ENCODE measurements at regions not wholly inside any gene's neighbourhood (a gene's known extent, or its start where the extent isn't known, plus 50 kb on each side); places are given as distances from the start of the nearest gene placed in this dataset.

DNA sequence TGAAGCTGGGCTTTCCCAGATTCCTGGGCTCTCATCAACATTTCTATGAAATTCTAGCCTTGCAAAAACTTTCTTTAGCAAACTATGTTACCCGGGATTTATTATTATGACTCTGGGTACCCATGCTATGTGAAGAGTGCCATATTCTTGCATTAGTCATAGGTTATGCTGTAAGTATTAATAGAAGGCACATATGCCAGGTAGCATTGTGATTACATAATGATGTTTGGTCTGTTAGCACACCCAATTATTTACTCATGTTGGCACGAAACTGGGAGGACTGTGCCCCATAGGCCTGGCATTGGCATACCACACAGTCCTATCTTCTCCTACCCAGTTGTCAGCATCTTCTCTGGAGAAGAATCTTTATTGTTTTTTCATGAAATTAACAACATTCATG lies 171.0 kb downstream of the SLC4A3 start:
- peaks cover 3% of the 10 kb centered on the region for H3K9me3 Mint-ChIP-seq (ENCODE audit: low read depth)
- peaks cover 2% of the 10 kb centered on the region for H3K27me3 Mint-ChIP-seq
- H3K4me1 Mint-ChIP-seq (ENCODE audit: low read depth): no peaks in the 10 kb centered on the region
- H3K4me3 Mint-ChIP-seq (ENCODE audit: low read depth): no peak overlapping the region
- no peak overlapping the region for H3K27ac Mint-ChIP-seq
- H3K36me3 Mint-ChIP-seq (ENCODE audit: insufficient read depth): no peaks in the 10 kb centered on the region
- TF ChIP-seq, protein P1, sequence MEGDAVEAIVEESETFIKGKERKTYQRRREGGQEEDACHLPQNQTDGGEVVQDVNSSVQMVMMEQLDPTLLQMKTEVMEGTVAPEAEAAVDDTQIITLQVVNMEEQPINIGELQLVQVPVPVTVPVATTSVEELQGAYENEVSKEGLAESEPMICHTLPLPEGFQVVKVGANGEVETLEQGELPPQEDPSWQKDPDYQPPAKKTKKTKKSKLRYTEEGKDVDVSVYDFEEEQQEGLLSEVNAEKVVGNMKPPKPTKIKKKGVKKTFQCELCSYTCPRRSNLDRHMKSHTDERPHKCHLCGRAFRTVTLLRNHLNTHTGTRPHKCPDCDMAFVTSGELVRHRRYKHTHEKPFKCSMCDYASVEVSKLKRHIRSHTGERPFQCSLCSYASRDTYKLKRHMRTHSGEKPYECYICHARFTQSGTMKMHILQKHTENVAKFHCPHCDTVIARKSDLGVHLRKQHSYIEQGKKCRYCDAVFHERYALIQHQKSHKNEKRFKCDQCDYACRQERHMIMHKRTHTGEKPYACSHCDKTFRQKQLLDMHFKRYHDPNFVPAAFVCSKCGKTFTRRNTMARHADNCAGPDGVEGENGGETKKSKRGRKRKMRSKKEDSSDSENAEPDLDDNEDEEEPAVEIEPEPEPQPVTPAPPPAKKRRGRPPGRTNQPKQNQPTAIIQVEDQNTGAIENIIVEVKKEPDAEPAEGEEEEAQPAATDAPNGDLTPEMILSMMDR (IDR thresholded peaks at IDR 0.05; ENCODE audit: unreplicated experiment): no peak
- no peak for DNase-seq (ENCODE audit: low spot score, unreplicated experiment)

DNA sequence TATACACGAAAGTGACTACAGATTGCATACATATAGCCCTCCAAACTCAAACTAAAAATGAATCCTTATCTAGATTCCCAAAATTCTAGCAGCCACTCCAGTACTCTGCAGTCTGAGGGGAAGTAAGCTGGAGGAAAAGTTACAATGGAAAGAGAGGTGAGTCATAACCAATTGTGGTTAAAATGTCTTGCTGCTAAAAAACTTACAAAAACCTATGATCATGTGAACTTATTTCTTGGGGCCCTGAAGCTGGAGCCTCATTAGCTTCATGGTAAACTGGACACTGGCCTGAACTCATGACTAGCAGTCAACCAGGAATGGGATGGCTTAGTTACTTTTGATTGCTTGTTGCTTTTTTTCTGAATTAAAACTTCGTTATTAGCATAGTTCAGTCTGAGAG lies 175.9 kb downstream of the SLC4A3 start:
- no peaks in the 10 kb centered on the region for H3K36me3 Mint-ChIP-seq (ENCODE audit: insufficient read depth)
- no peaks in the 10 kb centered on the region for H3K27me3 Mint-ChIP-seq
- no peak for DNase-seq (ENCODE audit: low spot score, unreplicated experiment)
- peaks cover 23% of the 10 kb centered on the region for H3K9me3 Mint-ChIP-seq (ENCODE audit: low read depth)
- H3K4me3 Mint-ChIP-seq (ENCODE audit: low read depth): no peak overlapping the region
- H3K4me1 Mint-ChIP-seq (ENCODE audit: low read depth): no peaks in the 10 kb centered on the region
- H3K27ac Mint-ChIP-seq: no peak overlapping the region
- TF ChIP-seq, protein P1 (IDR thresholded peaks at IDR 0.05; ENCODE audit: unreplicated experiment): no peak

DNA sequence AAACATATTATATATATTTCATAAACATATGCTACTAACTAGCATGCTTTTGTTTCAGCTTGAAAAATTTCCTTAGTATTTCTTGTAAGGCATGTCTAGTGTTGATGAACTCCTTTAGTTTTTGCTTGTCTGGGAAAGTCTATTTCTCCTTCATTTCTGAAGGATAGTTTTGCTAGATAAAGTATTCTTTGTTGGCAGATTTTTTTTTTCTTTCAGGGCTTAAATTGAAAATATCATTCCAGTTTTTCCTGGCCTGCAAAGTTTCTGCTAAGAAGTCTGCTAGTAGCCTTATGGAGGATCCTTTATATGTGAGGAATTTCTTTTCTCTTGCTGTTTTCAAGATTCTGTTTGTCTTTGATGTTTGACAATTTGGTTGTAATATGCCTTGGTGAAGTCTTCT lies 183.5 kb downstream of the SLC4A3 start:
- Mint-ChIP-seq H3K4me3 (ENCODE audit: low read depth) (no peak overlapping the region), H3K27ac (no peak overlapping the region), H3K9me3 (ENCODE audit: low read depth) (peaks cover 38% of the 10 kb centered on the region)

DNA sequence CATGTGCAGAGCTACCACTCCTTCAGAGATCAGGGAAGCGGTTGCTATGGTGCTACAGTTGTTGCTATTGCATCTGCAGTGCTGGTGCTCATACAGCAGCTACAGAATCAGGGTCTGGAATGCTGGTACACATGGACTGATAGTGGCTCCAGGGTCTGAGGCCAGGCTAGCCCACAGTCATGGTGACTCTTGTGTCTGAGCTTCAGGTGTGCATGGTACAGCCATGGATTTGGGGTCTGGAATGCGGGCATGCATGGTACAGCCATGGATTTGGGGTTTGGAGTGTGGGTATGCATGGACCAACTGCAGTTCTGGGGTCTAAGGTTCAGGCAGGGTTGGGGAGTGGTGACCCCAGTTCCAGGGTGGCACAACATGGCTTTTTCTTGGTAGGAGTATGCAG lies 185.2 kb downstream of the SLC4A3 start:
- TF ChIP-seq, protein P1 (IDR thresholded peaks at IDR 0.05; ENCODE audit: unreplicated experiment): no peak
- Mint-ChIP-seq H3K4me3 (ENCODE audit: low read depth) (no peak overlapping the region), H3K9me3 (ENCODE audit: low read depth) (peaks cover 22% of the 10 kb centered on the region), H3K4me1 (ENCODE audit: low read depth) (no peaks in the 10 kb centered on the region), H3K27me3 (no peaks in the 10 kb centered on the region), H3K27ac (no peak overlapping the region), H3K36me3 (ENCODE audit: insufficient read depth) (peaks cover 2% of the 10 kb centered on the region)
- DNase-seq (ENCODE audit: low spot score, unreplicated experiment): no peak

More for the DNA sequence above, 183.5 kb downstream of the SLC4A3 start:
- H3K27me3 Mint-ChIP-seq: no peaks in the 10 kb centered on the region
- H3K36me3 Mint-ChIP-seq (ENCODE audit: insufficient read depth): peaks cover 2% of the 10 kb centered on the region
- no peak for DNase-seq (ENCODE audit: low spot score, unreplicated experiment)
- H3K4me1 Mint-ChIP-seq (ENCODE audit: low read depth): no peaks in the 10 kb centered on the region
- TF ChIP-seq, protein P1 (IDR thresholded peaks at IDR 0.05; ENCODE audit: unreplicated experiment): no peak

DNA sequence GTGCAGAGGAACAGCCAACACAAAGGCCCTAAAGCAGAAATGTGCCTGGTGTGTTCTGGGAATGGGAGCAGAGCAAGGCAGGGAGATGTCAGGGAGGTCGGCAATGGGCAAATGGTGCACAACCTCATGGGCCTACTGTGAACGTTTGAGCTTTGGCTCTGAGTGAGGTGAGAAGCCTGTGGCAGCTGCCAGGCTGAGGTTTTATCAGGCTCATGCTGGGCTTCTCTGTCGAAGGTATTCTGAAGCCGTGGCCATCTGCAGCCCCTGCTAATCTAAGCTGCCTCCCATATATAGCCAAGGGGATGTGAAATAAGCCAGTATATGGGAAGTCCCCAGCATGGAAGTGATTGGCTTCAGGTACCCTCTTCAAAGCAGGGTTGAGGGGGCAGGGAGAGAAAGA lies 193.3 kb downstream of the SLC4A3 start:
- DNase-seq (ENCODE audit: low spot score, unreplicated experiment): no peak
- Mint-ChIP-seq H3K9me3 (ENCODE audit: low read depth) (peaks cover 9% of the 10 kb centered on the region), H3K27ac (no peak overlapping the region), H3K27me3 (no peaks in the 10 kb centered on the region), H3K36me3 (ENCODE audit: insufficient read depth) (peaks cover 2% of the 10 kb centered on the region), H3K4me3 (ENCODE audit: low read depth) (no peak overlapping the region), H3K4me1 (ENCODE audit: low read depth) (no peaks in the 10 kb centered on the region)
- TF ChIP-seq, protein P1 (IDR thresholded peaks at IDR 0.05; ENCODE audit: unreplicated experiment): no peak
